CD14-positive monocyte (primary cell): ENCODE measurements at regions not wholly inside any gene's neighbourhood (a gene's known extent, or its start where the extent isn't known, plus 50 kb on each side); places are given as distances from the start of the nearest gene placed in this dataset.

Experiments used
- DNase-seq, 3 donors: peaks; one replicate each; pipeline ENCODE4 v3.0.0-alpha.2; 2011 to 2022
- H2AFZ ChIP-seq: 2 replicates; pipeline ENCODE4 v1.6.0; 2012; ENCODE audit warnings: mild to moderate bottlenecking, low read depth, low read length, inconsistent platforms; ENCODE audit not compliant: insufficient read depth, poor library complexity, severe bottlenecking
- H3K27ac ChIP-seq, 2 donors: 1 replicate in 1 of 2; 2 replicates in 1 of 2; pipeline ENCODE4 v1.5.1; 2012 to 2013; ENCODE audit warnings: low read length in 2 of 2, control low read depth in 1 of 2, inconsistent platforms in 1 of 2, low read depth in 1 of 2, mild to moderate bottlenecking in 1 of 2
- H3K27me3 ChIP-seq, 2 donors: one replicate each; pipeline versions ENCODE4 v1.6.0 to v1.6.1; 2011 to 2013; ENCODE audit warnings: low read length in 2 of 2; ENCODE audit not compliant: control insufficient read depth in 2 of 2, insufficient read depth in 2 of 2
- H3K36me3 ChIP-seq, 2 donors: replicated peaks in 1 of 2; 1 replicate in 1 of 2; 2 replicates in 1 of 2; pipeline versions ENCODE4 v1.5.1 to v1.6.1; 2012 to 2013; ENCODE audit warnings: low read length in 2 of 2, control low read depth in 1 of 2, inconsistent platforms in 1 of 2, mild to moderate bottlenecking in 1 of 2; ENCODE audit not compliant: insufficient read depth in 2 of 2, control insufficient read depth in 1 of 2
- H3K4me1 ChIP-seq, 2 donors: 1 replicate in 1 of 2; 2 replicates in 1 of 2; pipeline versions ENCODE4 v1.5.1 to v1.6.1; 2012 to 2013; ENCODE audit warnings: low read length in 2 of 2, control low read depth in 1 of 2, inconsistent platforms in 1 of 2, mild to moderate bottlenecking in 1 of 2, moderate library complexity in 1 of 2; ENCODE audit not compliant: insufficient read depth in 2 of 2, control insufficient read depth in 1 of 2
- H3K4me2 ChIP-seq: replicated peaks from 2 replicates; pipeline ENCODE3; 2012; ENCODE audit warnings: low read length, moderate library complexity, mild to moderate bottlenecking; ENCODE audit not compliant: poor library complexity, severe bottlenecking; ENCODE audit errors: extremely low read depth
- H3K4me3 ChIP-seq, 3 experiments: fragments of 200-600 bp in 1 of 3; sonication (generic) in 1 of 3; replicated peaks in 1 of 3; 1 replicate in 2 of 3; 2 replicates in 1 of 3; pipeline ENCODE4 v1.5.1; 2011 to 2013; ENCODE audit warnings: low read length in 3 of 3, mild to moderate bottlenecking in 3 of 3, control low read depth in 2 of 3, low read depth in 2 of 3, inconsistent platforms in 1 of 3, moderate library complexity in 1 of 3
- H3K79me2 ChIP-seq: 2 replicates; pipeline ENCODE4 v1.6.0; 2012; ENCODE audit warnings: mild to moderate bottlenecking, control low read depth, inconsistent platforms, low read length, moderate library complexity; ENCODE audit not compliant: insufficient read depth
- H3K9ac ChIP-seq: 2 replicates; pipeline ENCODE4 v1.6.0; 2017; ENCODE audit warnings: low read length, mild to moderate bottlenecking; ENCODE audit not compliant: insufficient read depth, poor library complexity, severe bottlenecking
- H3K9me3 ChIP-seq, 2 donors: replicated peaks in 1 of 2; 1 replicate in 1 of 2; 2 replicates in 1 of 2; pipeline versions ENCODE4 v1.5.1 to v1.6.1; 2012 to 2013; ENCODE audit warnings: low read length in 2 of 2, control low read depth in 1 of 2; ENCODE audit not compliant: control insufficient read depth in 1 of 2, insufficient read depth in 1 of 2
- H4K20me1 ChIP-seq: 2 replicates; pipeline ENCODE4 v1.6.0; 2012; ENCODE audit warnings: mild to moderate bottlenecking, low read length, control low read depth, moderate library complexity; ENCODE audit not compliant: insufficient read depth
- H3K27ac Mint-ChIP-seq, 7 donors: one replicate each; pipeline ENCODE4 v1.8.0; 2020; ENCODE audit warnings: mild to moderate bottlenecking in 7 of 7, mixed read lengths in 7 of 7, moderate library complexity in 6 of 7, inconsistent platforms in 2 of 7
- H3K27me3 Mint-ChIP-seq, 3 donors: one replicate each; pipeline ENCODE4 v1.8.0; 2021 to 2022; ENCODE audit warnings: low read depth in 3 of 3, mild to moderate bottlenecking in 3 of 3, mixed read lengths in 3 of 3, moderate library complexity in 3 of 3, inconsistent platforms in 1 of 3
- H3K36me3 Mint-ChIP-seq, 2 donors: one replicate each; pipeline ENCODE4 v1.8.0; 2020; ENCODE audit warnings: mixed read lengths in 2 of 2, inconsistent platforms in 1 of 2, mild to moderate bottlenecking in 1 of 2
- H3K4me1 Mint-ChIP-seq: one replicate; pipeline ENCODE4 v1.8.0; 2020; ENCODE audit warnings: mild to moderate bottlenecking, mixed read lengths
- H3K4me3 Mint-ChIP-seq, 2 donors: one replicate each; pipeline ENCODE4 v1.8.0; 2020; ENCODE audit warnings: mild to moderate bottlenecking in 2 of 2, mixed read lengths in 2 of 2, moderate library complexity in 1 of 2
- H3K9me3 Mint-ChIP-seq, 7 donors: one replicate each; pipeline ENCODE4 v1.8.0; 2020 to 2022; ENCODE audit warnings: mixed read lengths in 7 of 7, mild to moderate bottlenecking in 6 of 7, moderate library complexity in 6 of 7, inconsistent platforms in 2 of 7
- CTCF ChIP-seq: fragments of 200-600 bp; IDR thresholded peaks from one replicate; pipeline ENCODE4 v1.8.0; 2022; ENCODE audit warnings: antibody characterized with exemption, mild to moderate bottlenecking
- WGBS: methylation state at CpG from one replicate; pipeline ENCODE4 v1.1.5; 2013; ENCODE audit warnings: missing lambda C conversion rate; ENCODE audit not compliant: insufficient coverage; 5-methylcytosine and 5-hydroxymethylcytosine counted together
- intact Hi-C, 2 donors: fragments of 100-400 bp; cut with micrococcal nuclease; formaldehyde crosslinking; loops; one replicate each; pipeline versions ENCODE4 v1.15.0 to v1.15.1; 2023

- no peak for TF ChIP-seq CTCF
- Histone ChIP-seq H3K4me2 (no peak overlapping the region), H3K36me3 (no peaks in the 10 kb centered on the region), H4K20me1 (no peaks in the 10 kb centered on the region), H2AFZ (no peak overlapping the region), H3K4me3 (no peak overlapping the region), H3K4me1 (no peaks in the 10 kb centered on the region), H3K9me3 (no peaks in the 10 kb centered on the region), H3K27ac (no peak overlapping the region), H3K9ac (no peak overlapping the region), H3K79me2 (no peaks in the 10 kb centered on the region), H3K27me3 (no peaks in the 10 kb centered on the region)
- Mint-ChIP-seq H3K4me3 (no peak overlapping the region), H3K27ac (no peak overlapping the region), H3K9me3 (peaks cover 0 to 2% (median 0%) of the 10 kb centered on the region in 7 donors), H3K36me3 (no peaks in the 10 kb centered on the region), H3K4me1 (no peaks in the 10 kb centered on the region), H3K27me3 (peaks cover 2 to 8% (median 6%) of the 10 kb centered on the region in 3 donors)
- WGBS: 90% methylated on average over 2 of the region's 3 CpGs
- DNase-seq: no peak
- intact Hi-C loops: no loop called here
Measured at GRCh38 chr7:31419505-31420055, 79.1 kb upstream of the NEUROD6 start.

GRCh38 chr7:31420948-31421347 lies 80.4 kb upstream of the NEUROD6 start:
- Histone ChIP-seq H3K9me3 (no peaks in the 10 kb centered on the region), H3K79me2 (no peaks in the 10 kb centered on the region), H3K27ac (no peak overlapping the region), H3K4me3 (no peak overlapping the region), H3K27me3 (no peaks in the 10 kb centered on the region), H2AFZ (no peak overlapping the region), H3K4me1 (no peaks in the 10 kb centered on the region), H3K36me3 (no peaks in the 10 kb centered on the region), H4K20me1 (no peaks in the 10 kb centered on the region), H3K9ac (no peak overlapping the region), H3K4me2 (no peak overlapping the region)
- Mint-ChIP-seq H3K9me3 (peaks cover 0 to 2% (median 0%) of the 10 kb centered on the region in 7 donors), H3K27ac (no peak overlapping the region), H3K36me3 (no peaks in the 10 kb centered on the region), H3K4me1 (no peaks in the 10 kb centered on the region), H3K27me3 (peaks cover 2 to 6% (median 6%) of the 10 kb centered on the region in 3 donors), H3K4me3 (no peak overlapping the region)
- no peak for TF ChIP-seq CTCF
- no CpG with 5 or more reads among the region's 1 CpG for WGBS
- intact Hi-C loops: no loop called here
- DNase-seq: no peak
